ENCODE measurements at regions not wholly inside any gene's neighbourhood (a gene's known extent, or its start where the extent isn't known, plus 50 kb on each side); places are given as distances from the start of the nearest gene placed in this dataset.
"Not testable (repeated sequence)": the region's sequence is repeated elsewhere in the genome, so short reads cannot be mapped to it uniquely, and the experiment has no call there.

DNA sequence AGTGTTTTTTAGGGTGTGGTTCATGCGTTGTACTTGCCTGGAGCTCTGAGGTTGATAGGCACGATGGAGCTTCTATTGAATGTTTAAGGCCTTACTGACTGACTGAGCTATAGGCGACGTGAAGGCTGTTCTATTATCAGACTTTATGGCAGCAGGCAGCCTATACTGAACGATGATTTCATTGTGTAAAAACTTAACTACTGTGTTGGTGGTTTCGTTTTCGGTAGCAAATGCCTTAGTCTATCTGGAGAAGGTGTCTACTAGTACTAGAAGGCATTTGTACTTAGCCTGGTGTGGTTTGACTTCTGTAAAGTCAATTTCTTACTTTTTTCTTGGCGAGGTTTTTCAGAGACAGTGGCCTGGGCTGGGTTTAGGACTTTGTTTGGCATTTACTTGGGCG, 194.4 kb downstream of the OTOP1 start:
- H3K4me1 ChIP-seq; H3K4me3 ChIP-seq; DNase-seq; H3K9me3 ChIP-seq; H3K27ac ChIP-seq; intact Hi-C loops (cut with DNase I); H3K36me3 ChIP-seq: not testable (repeated sequence)
- WGBS, 2 donors = 67 to 73% methylated on average over 9 of the region's 9 CpGs
- H3K27me3 ChIP-seq = peaks cover 0 to 48% (median 0%) of the 10 kb centered on the region in 4 donors

DNA sequence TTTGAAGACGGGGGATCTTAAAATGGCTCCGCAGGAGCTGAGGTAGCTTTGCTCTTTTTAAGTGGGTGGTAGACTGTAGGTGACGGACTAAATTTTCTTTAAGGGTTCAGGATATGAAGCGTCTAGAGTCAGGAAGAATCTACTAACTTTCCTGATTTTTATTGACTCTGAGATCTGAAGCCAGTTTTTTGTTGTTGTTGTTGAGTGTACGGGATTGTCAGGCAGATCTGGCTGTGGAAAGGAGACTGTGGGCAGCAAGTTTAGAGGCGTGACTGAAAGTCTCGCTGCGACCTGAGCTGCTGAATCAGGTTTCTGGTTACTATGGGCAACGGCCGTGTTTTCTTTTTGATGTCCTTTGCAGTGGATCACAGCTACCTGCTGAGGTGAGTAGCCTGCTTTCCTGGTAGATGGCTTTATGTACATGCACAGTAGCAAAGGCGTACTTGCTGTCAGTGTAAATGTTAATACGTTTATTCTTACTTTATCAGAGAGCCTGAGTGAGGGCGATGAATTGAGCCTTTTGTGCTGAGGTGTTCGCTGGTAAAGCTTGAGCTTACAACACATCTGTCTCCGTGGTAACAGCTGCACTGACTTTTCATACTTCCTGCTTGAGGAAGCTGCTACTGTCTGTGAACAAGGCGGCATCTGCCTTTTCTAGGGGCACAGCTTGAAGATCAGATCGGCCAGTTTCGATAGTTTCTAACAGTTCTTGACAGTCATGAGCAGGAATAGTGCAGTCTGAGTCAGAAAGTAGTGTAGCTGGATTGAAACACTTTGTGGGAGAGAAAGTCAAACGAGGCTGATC, 193.7 kb downstream of the OTOP1 start:
- H3K4me1 ChIP-seq; H3K36me3 ChIP-seq; DNase-seq; H3K4me3 ChIP-seq; intact Hi-C loops (cut with DNase I); H3K9me3 ChIP-seq; H3K27ac ChIP-seq: not testable (repeated sequence)
- 40 to 44% methylated on average over 18 to 19 of the region's 19 CpGs for WGBS, 2 donors
- H3K27me3 ChIP-seq = peaks cover 0 to 48% (median 0%) of the 10 kb centered on the region in 4 donors

DNA sequence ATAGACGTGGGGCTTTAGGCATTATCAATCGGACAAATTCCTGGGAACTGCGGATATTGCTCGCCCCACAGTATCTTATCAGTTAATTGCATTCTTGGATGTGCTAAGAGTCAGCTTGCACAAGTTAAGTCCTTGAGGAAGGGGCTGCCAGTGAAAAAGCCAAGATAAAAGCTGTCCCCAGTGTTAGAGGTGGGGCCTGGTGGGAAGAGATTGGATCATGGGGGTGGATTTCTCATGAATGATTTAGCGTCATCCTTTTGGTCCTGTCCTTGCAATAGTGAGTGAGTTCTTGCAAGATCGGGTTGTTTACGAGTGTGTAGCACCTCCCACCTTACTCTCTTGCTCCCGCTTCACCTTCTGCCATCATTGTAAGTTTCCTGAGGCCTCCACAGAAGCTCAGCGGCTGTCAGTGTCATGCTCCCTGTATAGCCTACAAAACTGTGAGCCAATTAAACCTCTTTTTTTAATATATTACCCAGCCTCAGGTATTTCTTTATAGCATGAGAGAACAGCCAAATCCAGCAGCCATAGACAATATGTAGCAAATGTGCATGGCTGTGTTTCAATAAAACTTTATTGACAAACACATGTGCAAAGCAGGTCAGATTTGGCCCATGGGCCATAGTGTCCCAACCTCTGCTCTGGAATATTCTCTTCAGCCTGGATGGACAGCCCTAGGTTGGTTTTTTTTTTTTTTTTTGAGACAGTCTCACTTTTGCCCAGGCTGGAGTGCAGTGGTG, 189.2 kb downstream of the OTOP1 start:
- H3K36me3 ChIP-seq; H3K27ac ChIP-seq; H3K4me3 ChIP-seq; H3K4me1 ChIP-seq; DNase-seq; H3K9me3 ChIP-seq; intact Hi-C loops (cut with DNase I): not testable (repeated sequence)
- 70 to 77% methylated on average over 8 to 9 of the region's 9 CpGs for WGBS, 2 donors
- peaks cover 0 to 33% (median 0%) of the 10 kb centered on the region in 4 donors for H3K27me3 ChIP-seq

DNA sequence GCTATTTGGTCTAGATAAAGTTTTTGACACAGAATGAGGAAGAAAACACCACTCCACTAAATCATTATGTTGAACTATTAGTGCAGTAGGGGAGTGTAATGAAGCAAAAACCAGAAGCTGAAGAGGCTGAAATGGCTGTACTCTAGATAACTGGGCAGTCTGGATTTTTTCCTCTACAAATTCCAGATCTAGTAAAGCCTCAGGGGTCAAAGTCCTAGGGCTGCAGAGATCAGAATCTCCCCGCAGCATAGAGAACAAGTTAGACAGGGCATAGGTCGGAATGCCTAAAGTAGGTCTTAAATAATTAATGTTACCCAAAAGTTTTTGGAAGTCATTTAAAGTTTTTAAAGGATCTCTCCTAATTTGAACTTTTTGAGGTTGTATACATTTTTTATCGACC, 180.9 kb downstream of the OTOP1 start:
- H3K9me3 ChIP-seq; H3K27ac ChIP-seq; intact Hi-C loops (cut with DNase I); H3K4me1 ChIP-seq; H3K4me3 ChIP-seq; DNase-seq; H3K36me3 ChIP-seq: not testable (repeated sequence)
- peaks cover 0 to 40% (median 0%) of the 10 kb centered on the region in 4 donors for H3K27me3 ChIP-seq
- WGBS, 2 donors = 61 to 68% methylated on average over 3 of the region's 3 CpGs

DNA sequence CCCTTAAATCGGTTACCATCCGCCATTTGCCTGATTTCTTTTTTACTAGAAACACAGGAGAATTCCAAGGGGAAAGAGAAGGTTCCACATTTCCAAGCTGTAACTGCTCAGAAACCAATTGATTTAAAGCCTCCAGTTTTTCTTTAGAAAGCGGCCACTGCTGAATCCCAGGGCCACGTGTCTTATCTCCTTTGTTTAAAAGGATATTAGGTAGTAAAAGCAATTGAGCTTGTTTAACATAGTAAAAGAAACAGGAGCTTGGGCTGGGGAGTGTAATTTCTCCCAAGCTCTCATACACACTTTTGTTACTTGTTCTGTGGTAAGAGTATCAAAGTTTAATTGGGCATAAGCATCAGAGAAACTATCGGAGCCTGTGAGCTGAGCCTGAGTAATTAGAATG, 180.0 kb downstream of the OTOP1 start:
- H3K27me3 ChIP-seq = peaks cover 0 to 40% (median 0%) of the 10 kb centered on the region in 4 donors
- 36 to 41% methylated on average over 5 of the region's 5 CpGs for WGBS, 2 donors
- H3K27ac ChIP-seq; H3K4me3 ChIP-seq; intact Hi-C loops (cut with DNase I); DNase-seq; H3K36me3 ChIP-seq; H3K9me3 ChIP-seq; H3K4me1 ChIP-seq: not testable (repeated sequence)

DNA sequence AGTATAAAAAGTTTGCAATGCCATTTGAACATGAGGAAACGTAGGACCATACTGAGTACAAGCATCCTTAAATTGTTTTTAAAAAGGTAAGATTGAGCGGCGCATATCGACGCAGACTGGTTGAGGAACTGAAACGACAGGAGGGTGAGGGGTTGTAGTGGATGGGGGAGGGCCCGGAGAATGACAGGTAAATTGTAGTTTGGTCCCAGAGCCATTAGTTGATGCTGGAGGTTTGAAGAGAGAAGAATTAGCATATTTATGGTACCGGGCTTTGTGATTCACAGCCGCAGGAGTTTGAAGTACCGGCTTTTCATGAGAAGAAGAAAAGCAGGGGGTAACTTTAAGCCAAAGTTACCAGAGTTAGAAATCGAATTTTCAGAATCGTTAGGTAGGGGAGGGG, 179.5 kb downstream of the OTOP1 start:
- intact Hi-C loops (cut with DNase I); H3K4me3 ChIP-seq; H3K27ac ChIP-seq; H3K36me3 ChIP-seq; H3K4me1 ChIP-seq; H3K9me3 ChIP-seq; DNase-seq: not testable (repeated sequence)
- H3K27me3 ChIP-seq = peaks cover 0 to 40% (median 0%) of the 10 kb centered on the region in 4 donors
- WGBS, 2 donors = 23 to 30% methylated on average over 12 of the region's 12 CpGs

DNA sequence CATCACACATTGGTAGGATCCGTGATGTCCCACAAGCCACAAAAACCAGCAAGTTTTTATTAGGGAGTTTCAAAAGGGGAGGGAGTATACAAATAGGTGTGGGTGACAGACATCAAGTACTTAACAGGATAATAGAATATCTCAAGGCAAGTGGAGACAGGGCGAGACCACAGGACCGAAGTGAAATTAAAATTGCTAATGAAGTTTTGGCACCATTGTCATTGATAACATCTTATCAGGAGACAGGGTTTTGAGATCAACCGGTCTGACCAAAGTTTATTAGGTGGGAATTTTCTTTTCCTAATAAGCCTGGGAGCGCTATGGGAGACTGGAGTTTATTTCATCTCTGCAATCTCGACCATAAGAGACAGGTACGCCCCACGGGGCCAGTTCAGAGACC, 178.5 kb downstream of the OTOP1 start:
- H3K9me3 ChIP-seq; H3K4me3 ChIP-seq; H3K27ac ChIP-seq; DNase-seq; H3K36me3 ChIP-seq; H3K4me1 ChIP-seq; intact Hi-C loops (cut with DNase I): not testable (repeated sequence)
- H3K27me3 ChIP-seq = peaks cover 0 to 40% (median 0%) of the 10 kb centered on the region in 4 donors
- WGBS, 2 donors = 24 to 30% methylated on average over 7 of the region's 8 CpGs

DNA sequence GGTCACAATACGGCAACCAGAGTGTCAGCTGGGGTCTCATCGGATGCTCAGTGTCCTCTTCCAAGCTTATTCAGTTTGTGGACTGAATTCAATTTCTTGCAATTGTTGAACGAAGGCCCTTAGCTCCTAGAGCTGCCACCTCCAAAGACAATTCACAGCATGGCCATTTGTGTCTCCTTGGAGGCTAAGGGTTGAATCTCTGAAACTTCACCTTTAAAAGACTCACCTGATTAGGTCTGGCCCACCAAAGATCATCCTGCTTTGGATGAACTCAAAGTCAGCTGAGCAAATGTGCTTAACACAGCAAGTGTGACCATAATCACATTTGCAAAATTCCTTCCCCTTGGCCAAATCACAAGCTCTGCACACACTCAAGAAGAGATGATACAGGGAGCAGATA, 175.9 kb downstream of the OTOP1 start:
- H3K4me3 ChIP-seq, DNase-seq: not testable (repeated sequence)
- 58 to 67% methylated on average over 1 to 2 of the region's 3 CpGs for WGBS, 2 donors

DNA sequence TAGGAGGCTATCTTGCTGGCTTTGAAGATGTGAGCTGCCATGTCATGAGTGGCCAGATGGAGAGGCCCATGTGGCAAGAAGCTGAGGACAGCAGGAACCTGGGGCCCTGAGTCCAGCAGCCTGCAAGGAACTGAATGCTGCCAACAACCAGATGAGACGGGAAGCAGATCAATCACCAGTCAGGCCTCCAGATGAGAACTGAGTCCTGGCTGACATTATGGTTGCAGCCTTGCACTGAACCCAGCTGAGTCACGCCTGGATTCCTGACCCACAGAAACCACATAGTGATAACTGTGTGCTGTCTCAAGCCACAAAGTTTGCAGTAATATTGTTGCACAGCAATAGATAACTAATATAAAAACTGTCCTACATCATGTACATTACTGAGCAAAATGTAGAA, 173.8 kb downstream of the OTOP1 start:
- H3K4me3 ChIP-seq; H3K36me3 ChIP-seq; H3K4me1 ChIP-seq; H3K27ac ChIP-seq; H3K27me3 ChIP-seq; H3K9me3 ChIP-seq; DNase-seq; intact Hi-C loops (cut with DNase I): not testable (repeated sequence)
- 54% methylated on average over 2 of the region's 2 CpGs; no CpG with 5 or more reads in 1 of the 2 donors for WGBS, 2 donors

More for the DNA sequence above, 175.9 kb downstream of the OTOP1 start:
- H3K4me1 ChIP-seq; H3K36me3 ChIP-seq; H3K9me3 ChIP-seq; H3K27ac ChIP-seq; intact Hi-C loops (cut with DNase I): not testable (repeated sequence)
- peaks cover 0 to 19% (median 0%) of the 10 kb centered on the region in 4 donors for H3K27me3 ChIP-seq

DNA sequence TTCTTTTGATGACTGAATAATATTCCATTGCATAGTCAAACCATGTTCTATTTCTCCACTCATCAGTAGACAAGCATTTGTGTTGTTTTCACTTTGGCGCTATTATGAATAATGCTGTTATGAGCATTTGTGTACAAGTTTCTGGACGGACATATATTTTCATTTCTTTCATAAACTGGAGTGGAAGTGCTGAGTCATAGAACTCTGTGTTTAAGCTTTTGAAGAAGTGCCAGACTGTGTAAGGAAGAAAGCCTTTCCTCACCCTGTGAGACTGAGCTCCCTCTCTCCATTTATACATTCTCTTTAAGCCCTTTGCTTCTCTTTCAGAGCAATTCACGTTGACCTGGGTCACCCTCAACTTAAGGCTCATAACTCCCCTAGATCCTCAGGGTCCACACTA, 169.5 kb downstream of the OTOP1 start:
- H3K27ac ChIP-seq; H3K4me1 ChIP-seq; H3K27me3 ChIP-seq; H3K4me3 ChIP-seq; H3K9me3 ChIP-seq; DNase-seq; H3K36me3 ChIP-seq; intact Hi-C loops (cut with DNase I): not testable (repeated sequence)
- WGBS, 2 donors = 34 to 58% methylated on average over 2 of the region's 3 CpGs

DNA sequence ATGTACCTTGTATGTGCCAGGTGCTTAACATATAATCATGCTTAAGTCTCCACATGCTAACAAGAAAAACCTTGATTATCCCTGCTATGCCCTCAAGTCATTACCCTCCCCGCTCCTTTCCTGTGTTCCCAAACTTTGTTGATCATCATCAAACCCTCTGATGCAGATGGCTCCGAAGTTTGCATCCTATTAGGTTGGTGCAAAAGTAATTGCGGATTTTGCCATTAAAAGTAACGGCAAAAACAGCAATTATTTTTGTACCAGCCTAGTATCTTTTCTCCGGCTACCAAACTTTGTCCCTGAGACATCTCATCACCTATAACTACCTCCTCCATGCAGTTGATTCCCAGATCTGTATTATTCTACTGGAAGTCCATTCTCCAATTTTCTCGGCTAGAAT, 142.6 kb downstream of the OTOP1 start:
- H3K36me3 ChIP-seq; H3K27me3 ChIP-seq; intact Hi-C loops (cut with DNase I); H3K27ac ChIP-seq; H3K4me1 ChIP-seq; H3K9me3 ChIP-seq; DNase-seq; H3K4me3 ChIP-seq: not testable (repeated sequence)
- WGBS, 2 donors = 82 to 91% methylated on average over 4 to 6 of the region's 6 CpGs

DNA sequence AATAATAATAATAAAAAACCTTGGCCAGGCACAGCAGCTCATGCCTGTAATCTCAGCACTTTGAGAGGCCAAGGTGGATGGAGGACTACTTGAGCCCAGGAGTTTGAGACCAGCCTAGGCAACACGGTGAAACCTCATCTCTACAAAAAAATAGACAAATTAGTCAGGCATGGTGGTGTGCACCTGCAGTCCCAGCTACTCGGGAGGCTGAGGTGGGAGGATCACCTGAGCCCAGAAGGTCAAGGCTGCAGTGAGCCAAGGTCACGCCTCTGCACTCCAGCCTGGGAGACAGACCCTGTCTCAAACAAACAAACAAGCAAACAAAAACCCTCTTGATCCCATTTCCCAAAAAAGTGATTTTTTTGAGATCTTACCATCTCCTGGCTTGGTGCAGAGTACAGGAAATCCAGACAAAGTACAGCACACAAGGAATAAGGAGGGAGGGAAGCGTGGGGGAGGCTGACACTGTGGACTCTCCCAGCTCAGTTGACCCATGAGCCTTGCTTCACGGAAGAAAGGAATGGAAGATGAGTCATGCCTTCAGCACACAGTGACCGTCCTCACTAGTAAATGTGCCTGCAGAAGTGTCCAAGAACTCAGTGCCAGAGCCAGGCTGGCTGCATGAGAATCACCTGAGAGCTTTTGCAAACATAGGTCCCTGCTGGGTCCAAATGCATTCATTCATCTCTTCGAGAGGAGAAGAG, 136.9 kb downstream of the OTOP1 start:
- intact Hi-C loops (cut with DNase I); H3K27ac ChIP-seq; H3K4me1 ChIP-seq; H3K36me3 ChIP-seq; H3K9me3 ChIP-seq; H3K4me3 ChIP-seq; DNase-seq; H3K27me3 ChIP-seq: not testable (repeated sequence)
- 37 to 40% methylated on average over 4 to 6 of the region's 7 CpGs for WGBS, 2 donors

DNA sequence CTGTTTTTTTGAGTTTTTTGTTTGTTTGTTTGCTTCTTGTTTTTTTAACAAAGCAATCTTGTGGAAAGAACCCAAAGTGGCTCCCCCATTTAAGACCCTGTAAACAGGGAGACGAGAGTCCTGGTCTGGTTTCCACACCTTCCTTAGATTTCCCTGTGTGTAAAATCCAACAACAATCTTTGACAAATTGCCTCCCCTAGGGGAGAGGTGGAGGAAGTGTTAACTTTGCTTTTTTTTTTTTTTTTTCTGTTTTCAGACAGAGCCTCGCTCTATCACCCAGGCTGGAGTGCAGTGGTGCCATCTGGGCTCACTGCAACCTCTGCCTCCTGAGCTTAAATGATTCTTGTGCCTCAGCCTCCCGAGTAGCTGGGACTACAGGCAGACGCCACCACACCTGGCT, 136.0 kb downstream of the OTOP1 start:
- WGBS, 2 donors = 27 to 30% methylated on average over 2 to 3 of the region's 4 CpGs

More for the DNA sequence above, 136.0 kb downstream of the OTOP1 start:
- H3K27me3 ChIP-seq; H3K4me3 ChIP-seq; H3K9me3 ChIP-seq; H3K36me3 ChIP-seq; H3K27ac ChIP-seq; DNase-seq; intact Hi-C loops (cut with DNase I); H3K4me1 ChIP-seq: not testable (repeated sequence)
